Urinary bladder (tissue), 3 donors: ENCODE measurements at regions not wholly inside any gene's neighbourhood (a gene's known extent, or its start where the extent isn't known, plus 50 kb on each side); places are given as distances from the start of the nearest gene placed in this dataset.
"Not testable (repeated sequence)": the region's sequence is repeated elsewhere in the genome, so short reads cannot be mapped to it uniquely, and the experiment has no call there.

ENCODE experiments used
- DNase-seq: peaks from one replicate; pipeline ENCODE4 v3.0.0-alpha.2; 2015; ENCODE audit errors: extremely low spot score
- H3K27ac ChIP-seq: one replicate; pipeline ENCODE4 v1.5.1; 2013; ENCODE audit warnings: low read depth, mild to moderate bottlenecking, moderate library complexity
- H3K36me3 ChIP-seq: one replicate; pipeline ENCODE4 v1.6.1; 2013; ENCODE audit warnings: mild to moderate bottlenecking, moderate library complexity; ENCODE audit not compliant: insufficient read depth
- H3K4me1 ChIP-seq: one replicate; pipeline ENCODE4 v1.6.1; 2013; ENCODE audit warnings: mild to moderate bottlenecking, moderate library complexity; ENCODE audit not compliant: insufficient read depth
- H3K4me3 ChIP-seq: one replicate; pipeline ENCODE4 v1.5.1; 2013; ENCODE audit warnings: low read depth, low read length
- WGBS: extraction: QIAGEN DNeasy Blood & Tissue Kit; methylation state at CpG from one replicate; pipeline ENCODE4 v1.1.7; 2013; 5-methylcytosine and 5-hydroxymethylcytosine counted together
- donor health status: healthy with polysubstance abuse.
- donor health status: healthy.

DNA sequence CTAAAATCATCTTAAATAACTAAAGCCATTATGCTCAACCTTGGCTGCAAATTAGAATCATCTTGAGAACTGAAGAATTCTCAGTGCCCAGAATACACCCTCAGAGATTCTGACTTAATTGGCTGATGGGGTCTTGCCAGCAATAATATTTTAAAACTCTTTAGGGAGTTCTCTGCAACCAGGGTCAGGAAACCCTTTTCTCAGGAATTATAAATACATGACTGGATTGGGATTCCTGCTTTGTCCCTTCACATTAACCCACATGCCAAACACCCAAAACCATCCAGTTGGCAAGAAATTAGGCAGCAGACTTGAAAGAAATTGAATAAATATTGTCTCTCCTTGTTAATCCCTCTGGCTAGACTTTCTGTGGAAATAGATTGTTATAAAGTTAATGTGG lies 482.3 kb upstream of the NECTIN3 start:
- H3K4me3 ChIP-seq: no peak overlapping the region
- DNase-seq: no peak
- no peaks in the 10 kb centered on the region for H3K36me3 ChIP-seq
- no peaks in the 10 kb centered on the region for H3K4me1 ChIP-seq
- H3K27ac ChIP-seq: no peak overlapping the region

DNA sequence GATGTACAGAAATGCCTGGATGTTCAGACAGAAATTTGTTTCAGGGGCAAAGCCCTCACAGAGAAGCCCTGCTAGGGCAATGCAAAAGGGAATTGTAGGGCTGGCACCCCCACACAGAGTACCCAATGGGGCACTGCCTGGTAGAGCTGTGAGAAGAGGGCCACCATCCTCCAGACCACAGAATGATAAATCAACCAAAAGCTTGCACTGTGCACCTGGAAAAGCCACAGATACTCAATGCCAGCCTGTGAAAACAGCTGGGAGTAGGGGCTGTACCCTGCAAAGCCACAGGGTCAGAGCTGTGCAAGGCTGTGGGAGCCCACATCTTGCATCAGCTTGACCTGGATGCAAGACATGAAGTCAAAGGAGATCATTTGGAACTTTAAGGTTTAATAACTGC lies 477.9 kb upstream of the NECTIN3 start:
- H3K4me3 ChIP-seq: no peak overlapping the region
- no peaks in the 10 kb centered on the region for H3K36me3 ChIP-seq
- H3K4me1 ChIP-seq: no peaks in the 10 kb centered on the region
- H3K27ac ChIP-seq: no peak overlapping the region
- no peak for DNase-seq

DNA sequence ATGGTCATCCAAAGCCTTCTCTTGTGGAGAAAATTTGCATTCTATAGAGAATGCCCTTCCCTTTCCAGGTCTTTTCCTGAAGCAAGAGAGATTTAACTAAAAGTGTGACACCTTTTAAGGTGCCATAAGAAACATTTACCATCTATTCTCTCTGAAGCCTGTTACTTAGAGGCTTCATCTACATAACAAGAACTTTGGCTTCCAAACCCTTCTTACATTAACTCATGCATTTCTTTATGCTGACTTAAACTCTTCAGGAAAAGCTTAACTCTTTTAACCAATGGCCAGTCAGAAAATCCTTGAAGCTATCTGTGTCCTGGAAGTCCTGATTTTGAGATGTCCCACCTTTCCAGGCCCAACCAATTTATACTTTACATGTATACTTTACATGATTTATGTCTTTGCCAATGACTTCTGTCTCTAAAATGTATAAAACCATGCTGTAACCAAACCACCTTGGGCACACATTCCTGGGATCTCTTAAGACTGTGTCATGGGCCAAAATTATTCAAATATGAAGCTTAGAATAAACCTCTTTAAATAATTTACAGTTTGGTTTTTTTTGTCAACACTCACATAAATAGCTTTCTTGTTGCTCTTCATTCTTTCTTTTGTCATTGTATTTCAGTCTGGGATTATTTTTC lies 472.6 kb upstream of the NECTIN3 start:
- Histone ChIP-seq H3K4me1 (no peaks in the 10 kb centered on the region), H3K36me3 (no peaks in the 10 kb centered on the region), H3K27ac (no peak overlapping the region), H3K4me3 (no peak overlapping the region)
- DNase-seq: no peak

DNA sequence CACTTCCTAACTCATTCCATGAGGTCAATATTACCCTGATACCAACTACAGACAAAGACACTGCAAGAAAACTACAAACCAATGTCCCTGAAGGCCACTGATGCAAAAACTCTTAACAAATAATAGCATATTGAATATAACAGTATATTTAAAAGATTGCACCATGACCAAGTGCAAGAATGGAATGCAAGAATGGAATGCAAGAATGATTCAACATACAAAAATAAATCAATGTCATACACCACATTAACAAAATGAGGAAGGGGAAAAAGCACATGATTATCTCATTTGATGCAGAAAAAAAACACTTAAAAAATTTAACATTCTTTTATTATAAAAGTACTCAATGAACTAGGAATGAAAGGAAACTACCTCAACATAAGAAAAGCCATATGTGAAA lies 463.1 kb upstream of the NECTIN3 start:
- Histone ChIP-seq H3K27ac (no peak overlapping the region), H3K36me3 (no peaks in the 10 kb centered on the region), H3K4me1 (no peaks in the 10 kb centered on the region), H3K4me3 (no peak overlapping the region)
- no peak for DNase-seq

DNA sequence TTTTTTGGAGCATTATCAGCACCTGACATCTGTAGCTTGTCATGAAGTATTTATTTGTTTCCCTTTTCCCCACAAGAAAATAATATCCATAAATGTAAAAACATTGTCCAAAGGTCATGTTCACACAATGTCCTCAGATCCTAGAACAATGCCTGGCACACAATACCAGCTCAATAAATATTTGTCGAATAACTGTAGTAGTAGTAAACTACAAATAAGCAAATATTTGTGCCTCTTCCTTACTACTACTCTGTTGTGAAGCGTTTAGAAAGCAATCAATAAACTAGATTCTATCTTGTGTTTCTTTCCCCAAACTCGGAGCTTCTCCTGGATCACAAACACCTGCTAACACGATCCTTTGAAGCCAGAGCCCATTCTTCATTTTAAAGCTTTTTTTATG lies 459.6 kb upstream of the NECTIN3 start:
- Histone ChIP-seq H3K27ac (no peak overlapping the region), H3K36me3 (no peaks in the 10 kb centered on the region), H3K4me3 (no peak overlapping the region), H3K4me1 (no peaks in the 10 kb centered on the region)
- DNase-seq: no peak
- WGBS: 67% methylated on average over 4 of the region's 4 CpGs

DNA sequence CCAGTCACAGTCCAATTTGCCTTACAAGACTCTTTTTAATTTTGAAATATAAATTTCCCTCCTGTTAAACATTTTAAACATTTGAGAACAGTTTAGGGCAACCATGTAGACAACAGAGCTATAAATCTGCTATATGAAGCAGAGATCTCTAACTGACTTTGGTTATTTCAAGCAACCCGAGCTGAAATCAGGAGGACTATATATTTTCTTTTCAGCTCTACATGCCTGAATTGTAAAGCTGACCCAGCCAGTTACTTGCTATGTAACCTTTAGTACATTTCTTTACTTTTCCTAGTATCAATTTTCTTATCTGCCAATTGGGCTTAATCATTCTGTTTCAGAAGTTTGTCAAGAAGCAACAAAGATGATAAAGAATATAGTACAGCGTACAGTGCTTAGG lies 457.4 kb upstream of the NECTIN3 start:
- DNase-seq: no peak
- 64% methylated on average over 2 of the region's 2 CpGs for WGBS
- Histone ChIP-seq H3K27ac (no peak overlapping the region), H3K4me3 (no peak overlapping the region), H3K36me3 (no peaks in the 10 kb centered on the region), H3K4me1 (no peaks in the 10 kb centered on the region)

DNA sequence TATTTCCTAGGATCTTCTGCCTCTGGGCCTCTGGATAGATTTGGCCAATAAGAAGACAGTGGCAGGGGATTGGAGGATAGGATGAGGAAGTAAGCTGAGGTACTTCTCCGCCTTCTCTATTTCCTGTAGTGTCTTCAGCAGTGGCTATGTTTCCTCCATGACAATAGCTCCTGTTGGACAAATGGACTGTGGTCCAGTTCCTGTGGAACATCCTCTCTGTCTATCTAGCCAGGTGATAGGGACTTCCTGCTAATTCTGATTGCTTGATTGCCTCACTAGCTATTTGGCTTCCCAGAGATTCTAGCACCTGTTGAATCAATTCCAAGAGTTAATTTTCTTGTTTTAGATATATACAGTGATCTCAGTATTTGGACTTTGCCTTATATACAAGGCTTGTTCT lies 456.2 kb upstream of the NECTIN3 start:
- no peak for DNase-seq
- no peak overlapping the region for H3K27ac ChIP-seq
- H3K4me3 ChIP-seq: no peak overlapping the region
- H3K36me3 ChIP-seq: no peaks in the 10 kb centered on the region
- H3K4me1 ChIP-seq: no peaks in the 10 kb centered on the region
- 98% methylated on average over 1 of the region's 1 CpG for WGBS

DNA sequence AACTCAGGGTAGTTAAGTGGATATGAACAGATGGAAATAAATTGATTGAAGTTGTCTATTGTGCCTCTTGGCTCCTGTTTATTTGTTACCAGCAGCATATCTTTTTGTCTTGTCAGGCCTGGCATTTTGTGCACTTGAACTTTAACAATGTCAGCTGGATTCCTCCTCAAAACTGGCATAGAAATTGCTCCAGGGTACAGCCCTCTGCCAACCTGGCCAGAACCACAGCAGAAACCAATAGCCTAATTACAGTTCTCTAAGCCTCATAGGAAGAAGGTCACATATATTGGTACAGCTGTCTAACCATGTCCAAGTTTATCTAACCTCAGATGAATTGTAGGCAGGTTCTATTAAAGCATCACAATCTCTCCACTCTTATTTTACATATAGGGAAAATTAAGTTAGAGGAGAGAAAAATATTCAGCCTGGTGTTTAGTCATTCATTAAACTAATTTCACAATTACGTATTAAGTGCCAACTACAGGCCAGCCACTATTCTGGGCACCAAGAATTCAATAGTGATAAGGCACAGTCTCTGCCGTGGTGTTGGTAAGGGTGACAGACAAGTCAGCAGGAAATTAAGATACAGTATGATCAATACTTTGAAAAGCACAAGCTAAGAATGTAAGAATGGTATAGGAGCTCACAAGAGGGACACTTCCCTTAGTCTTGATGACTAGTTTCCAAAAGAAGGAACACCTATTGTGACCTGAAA lies 452.9 kb upstream of the NECTIN3 start:
- 90% methylated on average over 2 of the region's 2 CpGs for WGBS

DNA sequence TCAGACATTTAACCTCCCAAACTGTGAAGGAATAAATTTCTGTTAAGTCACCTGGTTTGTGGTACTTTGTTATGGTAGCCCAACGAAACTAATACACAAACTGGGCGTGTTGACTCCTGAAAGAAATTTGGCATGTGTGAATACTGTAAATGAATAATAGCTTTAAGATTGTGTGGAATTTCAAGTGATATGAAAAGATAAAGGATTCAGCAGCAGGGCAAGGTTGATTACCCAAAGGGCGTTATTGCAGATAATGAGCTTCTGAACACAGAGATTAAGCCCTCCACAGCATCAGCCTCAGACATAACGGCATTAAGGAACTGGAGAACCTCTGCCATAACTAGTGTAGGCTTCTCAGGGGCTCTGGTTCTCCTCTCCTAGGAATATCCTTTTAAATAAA lies 451.5 kb upstream of the NECTIN3 start:
- Histone ChIP-seq H3K36me3 (no peaks in the 10 kb centered on the region), H3K4me3 (no peak overlapping the region), H3K27ac (no peak overlapping the region), H3K4me1 (no peaks in the 10 kb centered on the region)
- no peak for DNase-seq
- 63% methylated on average over 4 of the region's 4 CpGs for WGBS

More for the DNA sequence above, 452.9 kb upstream of the NECTIN3 start:
- Histone ChIP-seq H3K4me1 (no peaks in the 10 kb centered on the region), H3K27ac (no peak overlapping the region), H3K36me3 (no peaks in the 10 kb centered on the region), H3K4me3 (no peak overlapping the region)
- no peak for DNase-seq

DNA sequence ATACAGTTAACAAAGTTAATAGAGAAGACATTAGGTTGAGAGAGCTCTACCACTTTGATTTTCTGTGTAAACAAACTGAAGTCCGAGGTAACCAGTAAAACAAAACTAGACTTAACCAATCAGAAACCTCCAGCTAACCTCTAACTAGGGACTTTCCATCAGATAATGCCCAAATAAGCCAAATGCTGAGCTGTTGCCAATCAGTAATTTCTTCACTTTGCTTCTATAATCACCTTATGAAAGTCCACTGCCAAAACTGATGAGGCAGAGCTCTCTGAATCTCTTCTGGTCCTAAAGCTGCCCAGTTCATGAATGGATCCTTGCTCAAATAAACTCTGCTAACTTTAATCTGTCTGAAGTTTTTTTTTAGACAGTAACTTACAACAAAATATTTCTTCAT lies 448.0 kb upstream of the NECTIN3 start:
- Histone ChIP-seq H3K36me3 (no peaks in the 10 kb centered on the region), H3K4me1 (no peaks in the 10 kb centered on the region), H3K27ac (no peak overlapping the region), H3K4me3 (no peak overlapping the region)
- 47% methylated on average over 1 of the region's 1 CpG for WGBS
- no peak for DNase-seq

DNA sequence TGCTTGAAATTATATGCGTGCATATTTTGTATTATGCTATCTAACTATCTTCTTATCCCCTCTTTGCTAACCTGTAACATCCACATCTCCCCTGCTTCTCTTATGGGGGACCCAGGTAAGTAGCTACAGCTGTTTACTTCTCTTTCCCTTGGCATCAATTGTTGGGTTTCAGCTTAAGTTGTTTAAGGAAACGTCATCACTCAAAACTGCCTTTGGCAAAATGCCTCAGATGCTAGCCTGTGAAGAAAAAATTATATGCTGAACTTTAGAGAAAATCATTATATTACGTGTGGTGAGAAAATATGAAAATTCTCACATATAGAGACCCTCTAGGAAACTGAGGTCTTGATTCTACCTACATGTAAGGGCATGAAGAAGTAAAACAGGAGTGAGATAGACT lies 447.0 kb upstream of the NECTIN3 start:
- DNase-seq: no peak
- Histone ChIP-seq H3K4me3 (no peak overlapping the region), H3K27ac (no peak overlapping the region), H3K36me3 (no peaks in the 10 kb centered on the region), H3K4me1 (no peaks in the 10 kb centered on the region)
- WGBS: 43% methylated on average over 3 of the region's 3 CpGs

DNA sequence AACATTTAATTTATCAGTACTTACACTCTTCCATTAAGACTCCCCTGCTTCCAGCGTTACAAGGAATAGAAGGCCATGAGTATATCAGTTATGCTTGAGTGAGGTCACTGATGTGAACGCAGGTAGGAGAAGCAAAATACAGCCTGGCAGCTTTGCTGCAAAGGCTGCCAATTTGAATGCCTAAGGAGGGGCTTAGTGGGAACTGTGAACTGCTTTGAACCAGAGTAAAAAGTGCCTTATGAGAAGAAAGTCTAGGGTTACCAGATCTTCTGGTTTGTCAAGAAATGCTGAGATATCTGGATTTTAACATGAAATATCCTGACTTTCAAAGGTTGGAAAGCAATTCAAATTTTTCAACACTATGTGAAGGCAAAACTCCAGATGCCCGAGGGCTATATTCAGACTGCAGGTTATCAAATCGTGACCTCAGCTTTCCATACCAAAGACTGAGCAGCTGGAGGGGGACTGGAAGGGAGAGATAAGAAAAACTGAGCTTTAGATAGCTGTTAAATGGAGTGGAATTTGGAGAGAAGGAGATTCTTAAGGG lies 446.3 kb upstream of the NECTIN3 start:
- WGBS: 52% methylated on average over 4 of the region's 4 CpGs

DNA sequence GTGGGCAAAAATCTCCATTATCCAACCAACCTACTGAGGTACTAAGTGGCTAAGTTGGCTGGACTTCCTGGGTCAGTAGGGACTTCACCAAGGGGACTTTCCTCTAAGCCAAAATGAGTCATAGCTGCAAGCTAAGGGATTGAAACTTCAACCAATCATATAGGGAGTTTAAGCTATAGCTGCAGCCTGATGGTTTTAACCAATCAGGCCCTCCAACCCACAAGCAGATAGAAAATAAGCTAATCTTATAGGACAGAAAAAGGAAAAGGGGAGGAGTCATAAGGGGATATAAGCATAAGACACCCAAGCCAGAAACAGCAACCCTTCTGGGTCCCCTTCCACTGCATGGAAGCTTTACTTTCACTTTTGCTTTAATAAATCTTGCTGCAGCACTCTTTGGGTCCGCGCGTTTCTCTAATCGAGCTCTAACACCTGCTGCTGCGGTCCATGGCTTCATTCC lies 444.9 kb upstream of the NECTIN3 start:
- not testable (repeated sequence) for DNase-seq

More for the DNA sequence above, 446.3 kb upstream of the NECTIN3 start:
- Histone ChIP-seq H3K4me1 (no peaks in the 10 kb centered on the region), H3K27ac (no peak overlapping the region), H3K36me3 (no peaks in the 10 kb centered on the region), H3K4me3 (no peak overlapping the region)
- no peak for DNase-seq

DNA sequence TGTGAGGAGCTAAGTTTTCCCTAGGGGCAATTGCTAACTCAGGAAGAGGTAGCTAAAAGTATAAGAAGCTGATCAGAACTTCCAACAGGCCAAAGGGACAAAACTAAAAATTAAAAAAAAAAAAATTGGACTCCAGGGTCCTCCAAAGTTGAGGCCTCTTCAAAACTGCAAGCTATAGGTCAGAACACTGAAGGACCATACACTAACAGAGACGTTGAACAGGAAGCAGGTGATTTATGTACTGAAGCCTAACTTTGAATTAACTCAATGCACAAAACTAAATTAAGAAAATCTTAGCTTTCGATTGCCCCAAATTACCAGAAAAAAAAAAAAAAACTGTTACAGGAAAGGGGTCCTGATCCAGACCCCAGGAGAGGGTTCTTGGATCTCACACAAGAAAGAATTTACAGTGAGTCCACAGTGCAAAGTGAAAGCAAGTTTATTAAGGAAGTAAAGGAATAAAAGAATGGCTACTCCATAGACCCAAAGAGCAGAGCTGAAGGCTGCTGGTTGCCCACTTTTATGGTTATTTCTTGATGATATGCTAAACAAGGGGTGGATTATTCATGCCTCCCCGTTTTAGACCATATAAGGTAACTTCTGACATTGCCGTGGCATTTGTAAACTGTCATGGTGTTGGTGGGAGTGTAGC lies 442.8 kb upstream of the NECTIN3 start:
- Histone ChIP-seq H3K27ac (no peak overlapping the region), H3K36me3 (no peaks in the 10 kb centered on the region), H3K4me3 (no peak overlapping the region), H3K4me1 (no peaks in the 10 kb centered on the region)
- WGBS: 71% methylated on average over 4 of the region's 4 CpGs
- DNase-seq: no peak

More for the DNA sequence above, 444.9 kb upstream of the NECTIN3 start:
- not testable (repeated sequence) for H3K4me3 ChIP-seq, H3K36me3 ChIP-seq, H3K4me1 ChIP-seq, H3K27ac ChIP-seq
- WGBS: 94% methylated on average over 5 of the region's 5 CpGs
